Endothelial cell of umbilical vein (primary cell): ENCODE measurements at regions not wholly inside any gene's neighbourhood (a gene's known extent, or its start where the extent isn't known, plus 50 kb on each side); places are given as distances from the start of the nearest gene placed in this dataset.
"Not testable (repeated sequence)": the region's sequence is repeated elsewhere in the genome, so short reads cannot be mapped to it uniquely, and the experiment has no call there.

Experiments used
- BruUV-seq: library from RNA; stranded (reverse); fragments of 400-500 nt; replicated peaks from 2 replicates; lab custom pipeline; 2021; lab: Mats Ljungman, UMichigan
- CTCF ChIA-PET: fragments of 300-600, 350-600 bp; sonication (Branson Sonifier 250); formaldehyde crosslinking; loops from one replicate; lab custom pipeline; 2021; ENCODE audit warnings: antibody characterized with exemption, inconsistent platforms; lab: Charles Lee
- POLR2A ChIA-PET: fragments of 300-600, 350-600 bp; sonication (Branson Sonifier 250); formaldehyde crosslinking; loops from one replicate; lab custom pipeline; 2021; ENCODE audit warnings: antibody characterized with exemption, inconsistent platforms; lab: Charles Lee
- DNase-seq: peaks from one replicate; pipeline ENCODE4 v3.0.0-alpha.2; 2011; ENCODE audit warnings: low read depth, low spot score
- FAIRE-seq: peaks from 2 replicates; lab custom pipeline; 2011; peaks lifted over from hg19 to GRCh38; lab: Jason Lieb, UNC
- H2AFZ ChIP-seq: 2 replicates; pipeline ENCODE4 v1.6.0; 2012; ENCODE audit warnings: low read depth, low read length, control low read depth, inconsistent platforms
- H3K27ac ChIP-seq: 2 replicates; pipeline ENCODE4 v1.5.1; 2011; ENCODE audit warnings: low read depth, mild to moderate bottlenecking, control low read depth, low read length, moderate library complexity; ENCODE audit not compliant: insufficient read depth
- H3K27me3 ChIP-seq, 2 experiments: 2 replicates each; pipeline versions ENCODE4 v1.6.0 to v1.6.1; 2011; ENCODE audit warnings: low read length in 2 of 2, mixed read lengths in 1 of 2; ENCODE audit not compliant: control insufficient read depth in 2 of 2, insufficient read depth in 2 of 2
- H3K36me3 ChIP-seq, 2 experiments: 2 replicates in 1 of 2; 3 replicates in 1 of 2; pipeline ENCODE4 v1.5.1; 2011; ENCODE audit warnings: low read length in 2 of 2, mild to moderate bottlenecking in 1 of 2, moderate library complexity in 1 of 2; ENCODE audit not compliant: control insufficient read depth in 2 of 2, insufficient read depth in 2 of 2; ENCODE audit errors: extremely low read depth in 1 of 2
- H3K4me1 ChIP-seq: 3 replicates; pipeline ENCODE4 v1.5.1; 2011; ENCODE audit warnings: mild to moderate bottlenecking, low read length; ENCODE audit not compliant: control insufficient read depth, insufficient read depth; ENCODE audit errors: extremely low read depth
- H3K4me2 ChIP-seq: 2 replicates; pipeline ENCODE4 v1.6.1; 2011; ENCODE audit warnings: low read length, control low read depth, mixed read lengths; ENCODE audit not compliant: insufficient read depth
- H3K4me3 ChIP-seq, 3 experiments: fragments of 200-600 bp in 1 of 3; sonication (generic), shearing (Covaris generic) in 1 of 3; replicated peaks in 1 of 3; 2 replicates each; pipeline ENCODE4 v1.5.1; 2011 to 2016; ENCODE audit warnings: control low read depth in 3 of 3, low read length in 3 of 3, mild to moderate bottlenecking in 2 of 3, inconsistent platforms in 1 of 3, low read depth in 1 of 3, moderate library complexity in 1 of 3; ENCODE audit not compliant: insufficient read depth in 1 of 3
- H3K79me2 ChIP-seq: 2 replicates; pipeline ENCODE4 v1.6.0; 2012; ENCODE audit warnings: low read length, inconsistent platforms; ENCODE audit not compliant: control insufficient read depth, insufficient read depth
- H3K9ac ChIP-seq: replicated peaks from 2 replicates; pipeline ENCODE3; 2011; ENCODE audit warnings: low read length, control low read depth; ENCODE audit not compliant: insufficient read depth; ENCODE audit errors: extremely low read depth
- H3K9me1 ChIP-seq: replicated peaks from 3 replicates; pipeline ENCODE4 v1.6.0; 2011; ENCODE audit warnings: mild to moderate bottlenecking, low read length; ENCODE audit not compliant: control insufficient read depth, insufficient read depth; ENCODE audit errors: extremely low read depth
- H3K9me3 ChIP-seq: replicated peaks from 2 replicates; pipeline ENCODE4 v1.5.1; 2012; ENCODE audit warnings: low read length, inconsistent platforms; ENCODE audit not compliant: control insufficient read depth, insufficient read depth
- H4K20me1 ChIP-seq: replicated peaks from 2 replicates; pipeline ENCODE3; 2011; ENCODE audit warnings: mild to moderate bottlenecking, low read length; ENCODE audit not compliant: control insufficient read depth, insufficient read depth; ENCODE audit errors: extremely low read depth
- dilution Hi-C: fragments of 300-500 bp; cut with MboI; formaldehyde crosslinking; loops from one replicate; pipeline ENCODE4 v1.15.0; 2019; ENCODE audit warnings: low sequenced_read_pairs; ENCODE audit not compliant: extremely low pct_ligation_motif_present
- intact Hi-C: fragments of 100-400 bp; cut with micrococcal nuclease; formaldehyde crosslinking; loops from one replicate; pipeline ENCODE4 v1.10.0; 2022

GRCh38 chr4:3961091-3961672 is 195.0 kb downstream of the ADRA2C start:
- intact Hi-C loops, H3K27me3 ChIP-seq, dilution Hi-C loops, FAIRE-seq, H3K4me3 ChIP-seq, H3K9me3 ChIP-seq, H3K36me3 ChIP-seq, H3K9me1 ChIP-seq, H3K9ac ChIP-seq, H2AFZ ChIP-seq, H3K79me2 ChIP-seq, BruUV-seq, H4K20me1 ChIP-seq, DNase-seq, H3K27ac ChIP-seq, H3K4me1 ChIP-seq, POLR2A ChIA-PET, H3K4me2 ChIP-seq: not testable (repeated sequence)
- CTCF ChIA-PET: interaction anchor here (0.7 kb wide), 1 partner anchor 1160 kb away, joined by 3 read pairs; no protein-coding TSS in a partner anchor

GRCh38 chr4:3964572-3965278 is 198.5 kb downstream of the ADRA2C start:
- BruUV-seq, CTCF ChIA-PET, intact Hi-C loops: not testable (repeated sequence)

GRCh38 chr4:3967204-3967603 is 201.0 kb downstream of the ADRA2C start:
- H3K36me3 ChIP-seq, H3K27me3 ChIP-seq, H3K9ac ChIP-seq, H2AFZ ChIP-seq, H3K27ac ChIP-seq, BruUV-seq, H3K79me2 ChIP-seq, H4K20me1 ChIP-seq, H3K9me3 ChIP-seq, H3K4me2 ChIP-seq, DNase-seq, H3K4me1 ChIP-seq, H3K9me1 ChIP-seq, intact Hi-C loops, H3K4me3 ChIP-seq, POLR2A ChIA-PET, dilution Hi-C loops, FAIRE-seq, CTCF ChIA-PET: not testable (repeated sequence)

More at GRCh38 chr4:3964572-3965278, 198.5 kb downstream of the ADRA2C start:
- H3K9me1 ChIP-seq, H3K4me1 ChIP-seq, POLR2A ChIA-PET, H2AFZ ChIP-seq, dilution Hi-C loops, H3K36me3 ChIP-seq, H3K9me3 ChIP-seq, H3K4me3 ChIP-seq, H4K20me1 ChIP-seq, H3K9ac ChIP-seq, DNase-seq, H3K27me3 ChIP-seq, FAIRE-seq, H3K27ac ChIP-seq, H3K4me2 ChIP-seq, H3K79me2 ChIP-seq: not testable (repeated sequence)

- H3K27ac ChIP-seq, intact Hi-C loops, H3K79me2 ChIP-seq, H3K4me2 ChIP-seq, H3K27me3 ChIP-seq, H3K4me1 ChIP-seq, FAIRE-seq, DNase-seq, H3K9ac ChIP-seq, CTCF ChIA-PET, H3K36me3 ChIP-seq, BruUV-seq, H3K9me3 ChIP-seq, dilution Hi-C loops, POLR2A ChIA-PET, H2AFZ ChIP-seq, H3K4me3 ChIP-seq, H4K20me1 ChIP-seq, H3K9me1 ChIP-seq: not testable (repeated sequence)
Measured at GRCh38 chr4:3972626-3973025, 206.4 kb downstream of the ADRA2C start.
